ENCODE measurements at regions not wholly inside any gene's neighbourhood (a gene's known extent, or its start where the extent isn't known, plus 50 kb on each side); places are given as distances from the start of the nearest gene placed in this dataset.

- Histone ChIP-seq H3K9me3 (no peaks in the 10 kb centered on the region), H3K4me1 (peaks cover 0 to 17% (median 12%) of the 10 kb centered on the region in 3 donors), H3K27me3 (no peaks in the 10 kb centered on the region), H3K4me3 (no peak overlapping the region), H3K36me3 (no peaks in the 10 kb centered on the region), H3K27ac (no peak overlapping the region)
- no peak for ATAC-seq
- TF ChIP-seq CTCF (IDR thresholded peaks at IDR 0.05), result no peak
- TF ChIP-seq POLR2A (IDR thresholded peaks at IDR 0.05), result no peak
- 85 to 88% methylated on average over 8 of the region's 8 CpGs for WGBS, 2 donors (ENCODE audit: low coverage in 1 of 2)
Observed at GRCh38 chr15:69590201-69590710, 137.6 kb downstream of the RPLP1 start.

GRCh38 chr15:69590932-69591524, 138.4 kb downstream of the RPLP1 start:
- WGBS, 2 donors (ENCODE audit: low coverage in 1 of 2), result 93% methylated on average over 3 of the region's 5 CpGs; no CpG with 5 or more reads in 1 of the 2 donors
- no peaks in the 10 kb centered on the region for H3K9me3 ChIP-seq
- no peak for TF ChIP-seq CTCF (IDR thresholded peaks at IDR 0.05)
- TF ChIP-seq POLR2AphosphoS5 (IDR thresholded peaks at IDR 0.05), result no peak
- TF ChIP-seq EP300 (IDR thresholded peaks at IDR 0.05), result no peak
- H3K36me3 ChIP-seq, result no peaks in the 10 kb centered on the region
- H3K4me1 ChIP-seq, result peaks cover 3 to 24% (median 20%) of the 10 kb centered on the region in 3 donors
- H3K27me3 ChIP-seq, result no peaks in the 10 kb centered on the region
- H3K4me3 ChIP-seq, result no peak overlapping the region
- no peak for ATAC-seq
- H3K27ac ChIP-seq, result no peak overlapping the region

DNA sequence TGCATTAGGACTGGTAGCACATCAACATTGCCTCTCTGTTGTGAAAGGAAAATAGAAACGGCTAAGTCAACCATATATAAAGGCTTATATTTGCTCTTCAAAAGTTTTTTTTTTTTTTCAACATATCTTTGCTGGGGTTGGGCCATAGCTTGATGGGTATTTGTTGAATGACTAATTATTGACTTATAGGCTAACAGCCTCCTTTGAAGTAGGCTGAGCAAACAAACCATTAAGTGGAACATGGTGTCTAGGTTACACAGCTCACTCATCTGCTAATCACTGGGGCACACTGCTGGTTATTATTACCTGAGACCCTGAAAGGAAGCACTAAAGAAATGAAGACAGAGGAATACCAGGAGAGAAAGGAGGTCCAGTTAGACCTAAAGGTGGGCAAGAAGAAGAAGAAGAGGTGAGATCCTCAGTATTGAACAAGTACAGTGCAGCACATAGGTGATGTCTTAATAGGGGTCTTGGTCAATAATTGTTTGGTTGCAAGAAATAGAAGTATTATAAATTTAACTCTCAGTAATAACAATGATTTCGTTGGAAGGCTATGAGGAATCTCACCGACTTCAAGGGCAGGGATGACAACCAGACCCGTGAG, 139.4 kb downstream of the RPLP1 start:
- no peak overlapping the region for H3K4me3 ChIP-seq
- TF ChIP-seq POLR2A (IDR thresholded peaks at IDR 0.05) (no peak), POLR2AphosphoS5 (IDR thresholded peaks at IDR 0.05) (no peak), CTCF (IDR thresholded peaks at IDR 0.05) (no peak), EP300 (IDR thresholded peaks at IDR 0.05) (no peak)
- H3K27me3 ChIP-seq, result no peaks in the 10 kb centered on the region
- H3K27ac ChIP-seq, result no peak overlapping the region
- H3K4me1 ChIP-seq, result peaks cover 3 to 29% (median 22%) of the 10 kb centered on the region in 3 donors
- ATAC-seq, result no peak
- no peaks in the 10 kb centered on the region for H3K9me3 ChIP-seq
- no peaks in the 10 kb centered on the region for H3K36me3 ChIP-seq
- WGBS, 2 donors (ENCODE audit: low coverage in 1 of 2), result 82 to 89% methylated on average over 4 of the region's 4 CpGs

DNA sequence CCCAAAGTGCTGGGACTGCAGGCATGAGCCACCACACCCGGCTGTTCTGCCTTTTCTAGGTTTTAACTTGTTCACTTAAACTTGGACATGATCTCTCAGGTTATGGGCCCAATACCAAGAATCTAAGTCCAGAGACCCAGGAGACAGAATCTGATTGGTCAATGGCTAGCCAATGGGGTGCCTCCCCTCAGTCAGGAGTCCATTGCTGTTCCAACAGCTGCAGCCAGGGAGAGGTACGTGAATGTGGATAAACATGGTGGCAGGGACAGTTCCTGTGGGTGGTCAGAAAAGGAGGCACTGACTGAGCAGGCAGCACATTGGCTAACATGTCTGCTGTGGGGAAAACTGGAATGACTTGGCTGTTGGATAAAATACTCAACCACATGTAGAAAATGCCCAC, 140.3 kb downstream of the RPLP1 start:
- Histone ChIP-seq H3K9me3 (no peaks in the 10 kb centered on the region), H3K4me1 (peaks cover 3 to 29% (median 22%) of the 10 kb centered on the region in 3 donors), H3K27ac (no peak overlapping the region), H3K4me3 (no peak overlapping the region), H3K36me3 (no peaks in the 10 kb centered on the region), H3K27me3 (no peaks in the 10 kb centered on the region)
- no peak for ATAC-seq
- WGBS, 2 donors (ENCODE audit: low coverage in 1 of 2), result 90% methylated on average over 2 of the region's 2 CpGs; no CpG with 5 or more reads in 1 of the 2 donors
- no peak for TF ChIP-seq EP300 (IDR thresholded peaks at IDR 0.05)
- no peak for TF ChIP-seq CTCF (IDR thresholded peaks at IDR 0.05)
- TF ChIP-seq POLR2A (IDR thresholded peaks at IDR 0.05), result no peak
- no peak for TF ChIP-seq POLR2AphosphoS5 (IDR thresholded peaks at IDR 0.05)

- Histone ChIP-seq H3K36me3 (no peaks in the 10 kb centered on the region), H3K4me3 (no peak overlapping the region), H3K4me1 (peaks cover 3 to 29% (median 22%) of the 10 kb centered on the region in 3 donors), H3K9me3 (no peaks in the 10 kb centered on the region), H3K27me3 (no peaks in the 10 kb centered on the region), H3K27ac (no peak overlapping the region)
- no peak for TF ChIP-seq CTCF (IDR thresholded peaks at IDR 0.05)
- WGBS, 2 donors (ENCODE audit: low coverage in 1 of 2), result 96% methylated on average over 6 of the region's 7 CpGs; no CpG with 5 or more reads in 1 of the 2 donors
- ATAC-seq, result no peak
Observed at GRCh38 chr15:69593488-69593887, 140.9 kb downstream of the RPLP1 start.

Data from gastroesophageal sphincter (tissue), 4 donors.